WI38 (cell line): ENCODE measurements at regions not wholly inside any gene's neighbourhood (a gene's known extent, or its start where the extent isn't known, plus 50 kb on each side); places are given as distances from the start of the nearest gene placed in this dataset.
"Not testable (repeated sequence)": the region's sequence is repeated elsewhere in the genome, so short reads cannot be mapped to it uniquely, and the experiment has no call there.

Experiments
- H3K4me3 ChIP-seq: 2 replicates; pipeline ENCODE4 v1.5.1; 2011; ENCODE audit warnings: low read depth, mild to moderate bottlenecking, control low read depth, low read length
- TF ChIP-seq, protein P1 (sequence below): IDR thresholded peaks from 2 replicates; pipeline ENCODE4 v1.5.1; 2012; ENCODE audit warnings: low read depth, mild to moderate bottlenecking, control low read depth, low read length

DNA sequence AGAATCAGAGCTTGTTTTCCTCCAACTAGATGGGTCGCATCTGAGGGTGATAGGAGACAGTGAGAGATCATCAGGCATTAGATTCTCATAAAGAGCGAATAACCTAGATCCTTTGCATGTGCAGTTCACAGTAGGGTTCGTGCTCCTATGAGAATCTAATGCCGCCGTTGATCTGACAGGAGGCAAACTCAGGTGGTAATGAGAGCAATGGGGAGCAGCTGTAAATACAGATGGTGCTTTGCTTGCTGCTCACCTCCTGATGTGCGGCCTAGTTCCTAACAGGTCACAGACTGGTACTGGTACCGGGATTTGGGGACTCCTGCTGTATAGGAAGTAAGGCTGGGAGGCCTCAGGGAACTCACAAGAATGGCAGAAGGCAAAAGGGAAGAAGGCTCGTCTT lies 276.5 kb downstream of the FAT4 start:
- no peak overlapping the region for H3K4me3 ChIP-seq
- TF ChIP-seq, protein P1, sequence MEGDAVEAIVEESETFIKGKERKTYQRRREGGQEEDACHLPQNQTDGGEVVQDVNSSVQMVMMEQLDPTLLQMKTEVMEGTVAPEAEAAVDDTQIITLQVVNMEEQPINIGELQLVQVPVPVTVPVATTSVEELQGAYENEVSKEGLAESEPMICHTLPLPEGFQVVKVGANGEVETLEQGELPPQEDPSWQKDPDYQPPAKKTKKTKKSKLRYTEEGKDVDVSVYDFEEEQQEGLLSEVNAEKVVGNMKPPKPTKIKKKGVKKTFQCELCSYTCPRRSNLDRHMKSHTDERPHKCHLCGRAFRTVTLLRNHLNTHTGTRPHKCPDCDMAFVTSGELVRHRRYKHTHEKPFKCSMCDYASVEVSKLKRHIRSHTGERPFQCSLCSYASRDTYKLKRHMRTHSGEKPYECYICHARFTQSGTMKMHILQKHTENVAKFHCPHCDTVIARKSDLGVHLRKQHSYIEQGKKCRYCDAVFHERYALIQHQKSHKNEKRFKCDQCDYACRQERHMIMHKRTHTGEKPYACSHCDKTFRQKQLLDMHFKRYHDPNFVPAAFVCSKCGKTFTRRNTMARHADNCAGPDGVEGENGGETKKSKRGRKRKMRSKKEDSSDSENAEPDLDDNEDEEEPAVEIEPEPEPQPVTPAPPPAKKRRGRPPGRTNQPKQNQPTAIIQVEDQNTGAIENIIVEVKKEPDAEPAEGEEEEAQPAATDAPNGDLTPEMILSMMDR = no peak

DNA sequence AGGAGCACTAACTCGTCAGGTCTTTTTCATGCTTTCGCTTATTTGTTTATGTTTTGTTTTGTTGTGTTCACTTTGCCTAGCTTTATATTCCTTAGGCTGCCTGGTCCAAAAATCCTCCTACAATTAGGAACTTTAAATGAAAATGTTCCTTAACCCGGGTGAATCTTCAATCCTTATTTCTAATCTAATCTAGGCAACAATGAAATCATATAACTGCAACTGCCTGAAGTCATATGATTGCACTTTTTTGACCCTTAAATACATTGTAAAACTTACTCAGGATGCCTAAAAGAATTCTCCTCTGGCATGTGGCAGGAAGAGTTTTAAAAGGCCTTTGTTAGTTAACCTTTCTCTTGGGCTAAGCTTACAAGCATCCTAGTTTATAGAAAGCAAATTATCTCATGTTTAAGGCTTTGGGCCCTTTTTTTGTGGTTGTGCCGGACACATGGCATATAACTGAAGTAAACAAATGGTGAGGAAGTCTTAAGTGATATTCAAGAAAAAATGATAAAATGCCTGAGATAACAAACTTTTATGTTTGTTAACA lies 279.4 kb downstream of the FAT4 start:
- no peak overlapping the region for H3K4me3 ChIP-seq
- TF ChIP-seq, protein P1 = no peak

DNA sequence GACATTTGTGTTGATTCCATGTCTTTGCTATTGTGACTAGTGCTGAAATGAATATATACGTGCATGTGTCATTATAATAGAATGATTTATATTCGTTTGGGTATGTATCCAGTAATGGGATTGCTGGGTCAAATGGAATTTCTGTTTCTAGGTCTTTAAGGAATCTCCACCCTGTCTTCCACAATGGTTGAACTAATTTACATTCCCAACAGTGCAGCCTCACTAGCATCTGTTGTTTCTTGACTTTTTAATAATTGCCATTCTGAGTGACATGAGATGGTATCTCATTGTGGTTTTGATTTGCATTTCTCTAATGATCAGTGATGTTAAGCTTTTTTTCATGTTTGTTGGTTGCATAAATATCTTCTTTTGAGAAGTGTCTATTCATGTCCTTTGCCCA lies 291.2 kb downstream of the FAT4 start:
- not testable (repeated sequence) for H3K4me3 ChIP-seq

DNA sequence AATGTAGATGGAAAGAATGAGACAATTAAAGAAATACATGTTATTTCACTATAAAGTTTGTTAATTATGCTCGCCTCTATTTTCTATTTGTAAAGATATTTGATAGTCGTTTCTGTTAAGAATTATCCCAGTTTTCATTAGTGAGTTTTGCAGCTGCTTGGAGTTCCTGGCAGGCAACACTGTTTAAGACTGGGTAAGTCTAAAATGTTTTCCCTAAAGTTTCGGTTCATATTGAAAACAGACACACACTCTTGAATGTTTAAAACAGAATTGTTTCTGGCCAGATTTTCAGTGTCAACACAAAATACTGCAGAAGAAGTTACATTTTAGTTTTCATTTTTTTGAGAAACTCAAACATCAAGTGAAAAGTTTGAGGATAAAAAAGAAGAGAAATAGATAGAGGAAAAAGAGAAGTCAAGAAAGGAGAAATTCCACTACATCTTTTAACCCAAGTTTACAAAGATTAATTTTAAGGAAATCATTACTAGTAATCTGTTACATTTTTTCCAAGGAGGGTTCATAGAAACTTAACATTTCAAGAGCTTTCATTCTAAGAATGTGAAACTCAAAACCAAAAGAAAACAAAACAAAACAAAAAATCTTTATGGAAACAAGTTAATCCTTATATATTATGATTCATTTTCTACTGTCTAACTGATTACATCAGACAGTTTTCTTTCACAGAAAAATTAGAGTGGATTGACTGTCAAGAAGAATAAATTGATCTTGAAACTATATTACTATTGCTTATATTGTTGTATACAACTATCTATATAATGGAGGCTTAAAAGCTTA lies 305.5 kb downstream of the FAT4 start:
- TF ChIP-seq, protein P1 = no peak
- peak overlapping the region; percentile 27 for H3K4me3 ChIP-seq

DNA sequence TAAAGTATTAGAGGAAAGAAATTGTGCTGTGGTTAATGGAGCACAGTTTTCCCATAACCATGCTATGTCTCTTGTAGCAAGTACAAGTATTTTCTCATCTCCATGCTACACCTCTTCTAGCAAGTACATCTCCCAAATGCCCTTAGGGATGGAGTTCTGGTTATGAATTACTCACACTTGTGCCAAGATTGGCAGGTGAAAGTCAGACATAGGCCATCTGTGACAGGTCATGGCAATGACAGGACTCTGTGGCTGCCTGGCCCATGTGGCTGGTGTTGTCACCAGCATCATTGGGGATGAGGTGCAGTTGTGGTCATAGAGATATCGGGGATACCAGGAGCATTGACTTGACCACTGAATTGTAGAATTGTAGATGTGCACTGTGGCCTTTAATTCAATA lies 310.2 kb downstream of the FAT4 start:
- TF ChIP-seq, protein P1 = no peak

DNA sequence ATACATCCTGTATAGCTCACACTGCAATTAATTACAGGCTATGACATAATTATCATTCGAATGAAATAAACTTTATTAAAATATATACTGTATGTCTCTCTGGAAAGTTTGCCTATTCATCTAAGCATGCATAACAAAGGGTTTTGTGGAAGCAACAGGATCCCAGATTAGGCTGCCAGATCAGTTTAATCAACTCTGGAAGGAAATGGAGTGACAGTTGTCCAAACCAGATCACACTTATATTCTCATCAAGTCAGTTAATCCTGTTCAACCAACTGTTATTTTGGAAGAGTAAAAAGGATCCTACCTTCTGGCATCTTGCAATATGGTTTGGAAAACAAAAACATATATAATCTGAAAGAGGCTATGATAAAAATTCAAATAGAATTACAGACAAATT lies 312.2 kb downstream of the FAT4 start:
- H3K4me3 ChIP-seq = no peak overlapping the region
- TF ChIP-seq, protein P1 = no peak

More for the DNA sequence above, 310.2 kb downstream of the FAT4 start:
- no peak overlapping the region for H3K4me3 ChIP-seq

DNA sequence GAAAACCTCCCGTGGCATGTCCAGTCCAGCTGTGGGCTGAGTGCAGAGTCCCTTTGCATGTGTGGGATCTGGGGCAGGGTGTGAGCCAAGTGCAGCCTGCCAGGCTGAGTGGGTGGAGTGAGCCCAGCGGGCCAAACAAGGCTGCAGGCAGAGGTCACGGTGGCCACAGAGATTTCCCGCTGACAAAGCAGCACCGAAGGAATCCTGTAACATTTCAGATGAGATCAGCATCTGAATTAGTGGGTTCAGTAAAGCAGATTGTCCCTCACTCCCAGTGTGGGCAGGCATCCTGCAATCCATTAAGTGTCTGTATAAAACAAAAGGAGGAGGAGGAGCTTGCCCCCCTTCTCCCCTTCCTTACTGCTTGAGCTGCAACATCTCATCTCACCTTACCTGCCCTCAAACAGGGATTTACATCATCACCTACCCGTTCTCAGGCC lies 324.4 kb downstream of the FAT4 start:
- TF ChIP-seq, protein P1 = no peak
- no peak overlapping the region for H3K4me3 ChIP-seq
